Endothelial cell of umbilical vein (primary cell): ENCODE measurements at regions not wholly inside any gene's neighbourhood (a gene's known extent, or its start where the extent isn't known, plus 50 kb on each side); places are given as distances from the start of the nearest gene placed in this dataset.

Experiments
- CTCF ChIP-seq, 2 donors: IDR thresholded peaks; 1 replicate in 1 of 2; 2 replicates in 1 of 2; pipeline ENCODE4 v1.5.1; 2011; ENCODE audit warnings: low read length in 2 of 2, mild to moderate bottlenecking in 2 of 2, moderate library complexity in 2 of 2, control low read depth in 1 of 2, inconsistent platforms in 1 of 2, low read depth in 1 of 2; ENCODE audit not compliant: insufficient read depth in 1 of 2; ENCODE audit errors: extremely low read depth in 1 of 2
- EZH2 ChIP-seq: IDR thresholded peaks from 2 replicates; pipeline ENCODE4 v1.6.1; 2012; ENCODE audit warnings: borderline replicate concordance, low read depth, mild to moderate bottlenecking, moderate library complexity, low read length, inconsistent platforms; ENCODE audit not compliant: severe bottlenecking
- JUN ChIP-seq: IDR thresholded peaks from 2 replicates; pipeline ENCODE4 v1.6.1; 2011; ENCODE audit warnings: borderline replicate concordance, low read depth; ENCODE audit not compliant: insufficient read length, insufficient read depth
- MAX ChIP-seq: IDR thresholded peaks from 2 replicates; pipeline ENCODE4 v1.6.1; 2011; ENCODE audit not compliant: insufficient read depth, insufficient read length
- MYC ChIP-seq: IDR thresholded peaks from one replicate; pipeline ENCODE4 v1.6.1; 2011; ENCODE audit warnings: mild to moderate bottlenecking, low read depth, low read length
- POLR2A ChIP-seq: IDR thresholded peaks from 2 replicates; pipeline ENCODE4 v1.6.1; 2012; ENCODE audit warnings: low read depth, mild to moderate bottlenecking, control low read depth, low read length
- POLR2AphosphoS5 ChIP-seq: IDR thresholded peaks from 2 replicates; pipeline ENCODE4 v1.6.1; 2012; ENCODE audit warnings: low read depth, mild to moderate bottlenecking, control low read depth, low read length, moderate library complexity; ENCODE audit not compliant: insufficient read depth

- no peak for TF ChIP-seq CTCF (IDR thresholded peaks at IDR 0.05; ENCODE audit: extremely low read depth in 1 of 2, insufficient read depth in 1 of 2, low read depth in 1 of 2, low read length in 2 of 2)
- TF ChIP-seq EZH2, result no peak
- no peak for TF ChIP-seq POLR2A
- no peak for TF ChIP-seq MAX
- TF ChIP-seq MYC, result no peak
- TF ChIP-seq POLR2AphosphoS5, result no peak
- no peak for TF ChIP-seq JUN
Observed at GRCh38 chr7:10592604-10593003, 381.1 kb upstream of the PHF14 start.
